Liver (tissue), 3 donors: ENCODE measurements at regions not wholly inside any gene's neighbourhood (a gene's known extent, or its start where the extent isn't known, plus 50 kb on each side); places are given as distances from the start of the nearest gene placed in this dataset.

ENCODE experiments used
- ATF3 ChIP-seq: IDR thresholded peaks from 2 replicates; pipeline ENCODE4 v1.6.1; 2016; ENCODE audit warnings: antibody characterized with exemption
- CTCF ChIP-seq: fragments of 150-350 bp; IDR thresholded peaks from 2 replicates; pipeline ENCODE4 v1.5.1; 2017; ENCODE audit warnings: improper control_type of control experiment, low read depth, low read length; ENCODE audit not compliant: missing input control
- HNF4A ChIP-seq, 2 donors: conservative IDR thresholded peaks; 2 replicates each; pipeline ENCODE4 v1.6.1; 2016; ENCODE audit warnings: antibody characterized with exemption in 2 of 2, mild to moderate bottlenecking in 2 of 2
- JUND ChIP-seq, 2 donors: IDR thresholded peaks; 2 replicates each; pipeline ENCODE4 v1.6.1; 2016; ENCODE audit warnings: antibody characterized with exemption in 2 of 2
- MAX ChIP-seq: IDR thresholded peaks from 2 replicates; pipeline ENCODE4 v1.6.1; 2016; ENCODE audit warnings: antibody characterized with exemption
- RAD21 ChIP-seq, 2 donors: IDR thresholded peaks; 2 replicates each; pipeline ENCODE4 v1.6.1; 2016; ENCODE audit warnings: antibody characterized with exemption in 2 of 2, mild to moderate bottlenecking in 2 of 2
- REST ChIP-seq: IDR thresholded peaks from 2 replicates; pipeline ENCODE4 v1.6.1; 2016; ENCODE audit warnings: antibody characterized with exemption, mild to moderate bottlenecking
- SP1 ChIP-seq: IDR thresholded peaks from 2 replicates; pipeline ENCODE4 v1.6.1; 2018; ENCODE audit warnings: antibody characterized with exemption, mild to moderate bottlenecking
- donor health status: healthy.
- donor health status: healthy.

GRCh38 chr2:107436281-107436680 lies 390.4 kb upstream of the RGPD4 start:
- TF ChIP-seq JUND (IDR thresholded peaks at IDR 0.05) (no peak), CTCF (no peak), RAD21 (IDR thresholded peaks at IDR 0.05) (no peak), MAX (no peak), ATF3 (no peak), REST (no peak), SP1 (no peak), HNF4A (conservative IDR thresholded peaks at IDR 0.05) (no peak)
